ENCODE measurements at regions not wholly inside any gene's neighbourhood (a gene's known extent, or its start where the extent isn't known, plus 50 kb on each side); places are given as distances from the start of the nearest gene placed in this dataset.

- TF ChIP-seq POLR2AphosphoS5 (IDR thresholded peaks at IDR 0.05) (no peak), EP300 (IDR thresholded peaks at IDR 0.05) (no peak), POLR2A (IDR thresholded peaks at IDR 0.05) (no peak)
- no peaks in the 10 kb centered on the region for H3K9me3 ChIP-seq
- no peak overlapping the region for H3K4me3 ChIP-seq
- H3K4me1 ChIP-seq, result no peaks in the 10 kb centered on the region
- DNase-seq (ENCODE audit: low spot score in 2 of 2), result no peak
- 74% methylated on average over 2 of the region's 2 CpGs for WGBS
- no peaks in the 10 kb centered on the region for H3K36me3 ChIP-seq
- H3K27me3 ChIP-seq, result no peaks in the 10 kb centered on the region
- no peak overlapping the region for H3K27ac ChIP-seq
Measured at GRCh38 chr4:132498215-132498614, 650.9 kb upstream of the PCDH10 start.

GRCh38 chr4:132502096-132502552 lies 647.0 kb upstream of the PCDH10 start:
- H3K27me3 ChIP-seq, result no peaks in the 10 kb centered on the region
- no peak for DNase-seq (ENCODE audit: low spot score in 2 of 2)
- no peak overlapping the region for H3K27ac ChIP-seq
- H3K4me3 ChIP-seq, result no peak overlapping the region
- H3K4me1 ChIP-seq, result no peaks in the 10 kb centered on the region
- TF ChIP-seq POLR2AphosphoS5 (IDR thresholded peaks at IDR 0.05) (no peak), POLR2A (IDR thresholded peaks at IDR 0.05) (no peak), CTCF (IDR thresholded peaks at IDR 0.05) (no peak), EP300 (IDR thresholded peaks at IDR 0.05) (no peak)
- no peaks in the 10 kb centered on the region for H3K36me3 ChIP-seq
- no peaks in the 10 kb centered on the region for H3K9me3 ChIP-seq

GRCh38 chr4:132504438-132504837 lies 644.7 kb upstream of the PCDH10 start:
- Histone ChIP-seq H3K9me3 (no peaks in the 10 kb centered on the region), H3K27ac (no peak overlapping the region), H3K27me3 (no peaks in the 10 kb centered on the region), H3K36me3 (no peaks in the 10 kb centered on the region), H3K4me1 (no peaks in the 10 kb centered on the region), H3K4me3 (no peak overlapping the region)
- DNase-seq (ENCODE audit: low spot score in 2 of 2), result no peak
- WGBS, result 81% methylated on average over 2 of the region's 2 CpGs
- no peak for TF ChIP-seq POLR2AphosphoS5 (IDR thresholded peaks at IDR 0.05)
- TF ChIP-seq POLR2A (IDR thresholded peaks at IDR 0.05), result no peak
- no peak for TF ChIP-seq CTCF (IDR thresholded peaks at IDR 0.05)
- no peak for TF ChIP-seq EP300 (IDR thresholded peaks at IDR 0.05)

GRCh38 chr4:132506568-132506967 lies 642.5 kb upstream of the PCDH10 start:
- WGBS, result 88% methylated on average over 2 of the region's 2 CpGs
- no peak for DNase-seq (ENCODE audit: low spot score in 2 of 2)
- no peaks in the 10 kb centered on the region for H3K27me3 ChIP-seq

GRCh38 chr4:132513491-132513890 lies 635.6 kb upstream of the PCDH10 start:
- Histone ChIP-seq H3K36me3 (no peaks in the 10 kb centered on the region), H3K27me3 (no peaks in the 10 kb centered on the region), H3K4me1 (no peaks in the 10 kb centered on the region), H3K27ac (no peak overlapping the region), H3K4me3 (no peak overlapping the region), H3K9me3 (no peaks in the 10 kb centered on the region)
- no peak for DNase-seq (ENCODE audit: low spot score in 2 of 2)
- no peak for TF ChIP-seq POLR2A (IDR thresholded peaks at IDR 0.05)
- WGBS, result 20% methylated on average over 2 of the region's 2 CpGs

More at GRCh38 chr4:132506568-132506967, 642.5 kb upstream of the PCDH10 start:
- no peaks in the 10 kb centered on the region for H3K9me3 ChIP-seq
- H3K4me3 ChIP-seq, result no peak overlapping the region
- no peaks in the 10 kb centered on the region for H3K4me1 ChIP-seq
- H3K27ac ChIP-seq, result no peak overlapping the region
- no peaks in the 10 kb centered on the region for H3K36me3 ChIP-seq
- no peak for TF ChIP-seq EP300 (IDR thresholded peaks at IDR 0.05)
- TF ChIP-seq POLR2A (IDR thresholded peaks at IDR 0.05), result no peak
- TF ChIP-seq POLR2AphosphoS5 (IDR thresholded peaks at IDR 0.05), result no peak
- TF ChIP-seq CTCF (IDR thresholded peaks at IDR 0.05), result no peak

- Histone ChIP-seq H3K9me3 (no peaks in the 10 kb centered on the region), H3K4me1 (no peaks in the 10 kb centered on the region), H3K4me3 (no peak overlapping the region), H3K36me3 (no peaks in the 10 kb centered on the region), H3K27ac (no peak overlapping the region), H3K27me3 (no peaks in the 10 kb centered on the region)
- WGBS, result 61% methylated on average over 1 of the region's 1 CpG
- no peak for DNase-seq (ENCODE audit: low spot score in 2 of 2)
- TF ChIP-seq POLR2A (IDR thresholded peaks at IDR 0.05), result no peak
- TF ChIP-seq CTCF (IDR thresholded peaks at IDR 0.05), result no peak
Measured at GRCh38 chr4:132526652-132527051, 622.4 kb upstream of the PCDH10 start.
